GM23338 (cell line): ENCODE measurements at regions not wholly inside any gene's neighbourhood (a gene's known extent, or its start where the extent isn't known, plus 50 kb on each side); places are given as distances from the start of the nearest gene placed in this dataset.

ENCODE experiments used
- ATAC-seq: fragments of 200-7000 bp; cut with Tn5 transposase; 3 replicates; pipeline ENCODE4 v1.9.1; 2020
- DNase-seq: peaks from one replicate; pipeline ENCODE4 v3.0.0-alpha.2; 2015; ENCODE audit warnings: low spot score
- H2AFZ ChIP-seq: fragments of 200-600 bp; sonication (generic); 2 replicates; pipeline ENCODE4 v1.8.0; 2016; ENCODE audit warnings: antibody characterized with exemption, mild to moderate bottlenecking, moderate library complexity
- H3F3A ChIP-seq: fragments of 200-600 bp; sonication (generic); replicated peaks from 2 replicates; pipeline ENCODE4 v1.8.0; 2017; ENCODE audit warnings: antibody characterized with exemption, mixed run types, low read depth
- H3K27ac ChIP-seq: fragments of 200-600 bp; sonication (generic); 2 replicates; pipeline ENCODE4 v1.6.1; 2016; ENCODE audit warnings: low read depth
- H3K27me3 ChIP-seq: fragments of 200-600 bp; sonication (generic); 2 replicates; pipeline ENCODE4 v1.8.0; 2016; ENCODE audit warnings: mild to moderate bottlenecking, mixed run types, moderate library complexity; ENCODE audit not compliant: insufficient read depth
- H3K36me3 ChIP-seq: fragments of 200-600 bp; sonication (generic); 2 replicates; pipeline ENCODE4 v1.8.0; 2016; ENCODE audit warnings: mild to moderate bottlenecking; ENCODE audit not compliant: insufficient read depth
- H3K4me1 ChIP-seq: fragments of 200-600 bp; sonication (generic); 2 replicates; pipeline ENCODE4 v1.8.0; 2016; ENCODE audit warnings: mild to moderate bottlenecking, moderate library complexity; ENCODE audit not compliant: insufficient read depth
- H3K4me2 ChIP-seq: fragments of 200-600 bp; sonication (generic); 2 replicates; pipeline ENCODE4 v1.7.1; 2017; ENCODE audit warnings: mixed run types
- H3K4me3 ChIP-seq: fragments of 200-600 bp; sonication (generic); 2 replicates; pipeline ENCODE4 v1.6.1; 2016; ENCODE audit warnings: mixed run types
- H3K79me2 ChIP-seq: fragments of 200-600 bp; sonication (generic); replicated peaks from 2 replicates; pipeline ENCODE4 v1.8.0; 2017; ENCODE audit warnings: mild to moderate bottlenecking; ENCODE audit not compliant: insufficient read depth
- H3K9me2 ChIP-seq: fragments of 200-600 bp; sonication (generic); 2 replicates; pipeline ENCODE4 v1.8.0; 2017; ENCODE audit not compliant: insufficient read depth
- H4K20me1 ChIP-seq: fragments of 200-600 bp; sonication (generic); replicated peaks from 2 replicates; pipeline ENCODE4 v1.8.0; 2017; ENCODE audit warnings: mild to moderate bottlenecking; ENCODE audit not compliant: insufficient read depth
- H3K27ac Mint-ChIP-seq: 2 replicates; pipeline ENCODE4 v1.8.0; 2020; ENCODE audit warnings: inconsistent platforms, mild to moderate bottlenecking, moderate library complexity, mixed read lengths
- H3K27me3 Mint-ChIP-seq: 3 replicates; pipeline ENCODE4 v1.8.0; 2022; ENCODE audit warnings: low read depth, mild to moderate bottlenecking, moderate library complexity, mixed read lengths, inconsistent platforms; ENCODE audit not compliant: insufficient read depth, poor library complexity
- H3K36me3 Mint-ChIP-seq: 3 replicates; pipeline ENCODE4 v1.8.0; 2021; ENCODE audit warnings: low read depth, mild to moderate bottlenecking, inconsistent platforms, moderate library complexity, mixed read lengths
- H3K4me1 Mint-ChIP-seq: 3 replicates; pipeline ENCODE4 v1.8.0; 2020; ENCODE audit warnings: mild to moderate bottlenecking, inconsistent platforms, mixed read lengths
- H3K4me3 Mint-ChIP-seq: 3 replicates; pipeline ENCODE4 v1.8.0; 2021; ENCODE audit warnings: moderate library complexity, mild to moderate bottlenecking, inconsistent platforms, mixed read lengths
- H3K9me3 Mint-ChIP-seq: 3 replicates; pipeline ENCODE4 v1.8.0; 2020; ENCODE audit warnings: moderate library complexity, mild to moderate bottlenecking, inconsistent platforms, mixed read lengths
- CREB1 ChIP-seq: fragments of 250-450 bp; sonication (Bioruptor Pico); IDR thresholded peaks from 2 replicates; pipeline ENCODE4 v1.5.0; 2020; ENCODE audit warnings: low read depth, mild to moderate bottlenecking, moderate library complexity
- CTCF ChIP-seq, 2 experiments: fragments of 200-600 bp in 1 of 2; sonication (generic) in 1 of 2; conservative IDR thresholded peaks; 2 replicates each; pipeline versions ENCODE4 v1.5.1 to v1.6.1; 2016 to 2017; ENCODE audit warnings: antibody characterized with exemption in 2 of 2, low read depth in 2 of 2, mild to moderate bottlenecking in 2 of 2, moderate library complexity in 1 of 2
- EZH2 ChIP-seq: fragments of 200-600 bp; sonication (generic); IDR thresholded peaks from one replicate; pipeline ENCODE4 v1.8.0; 2017; ENCODE audit warnings: antibody characterized with exemption, mild to moderate bottlenecking, low read depth; ENCODE audit not compliant: unreplicated experiment
- EZH2phosphoT487 ChIP-seq: fragments of 200-600 bp; sonication (generic); IDR thresholded peaks from one replicate; pipeline ENCODE4 v1.8.1; 2018; ENCODE audit warnings: antibody characterized with exemption; ENCODE audit not compliant: unreplicated experiment
- JUNB ChIP-seq: IDR thresholded peaks from one replicate; pipeline ENCODE4 v1.6.1; 2016; ENCODE audit warnings: antibody characterized with exemption; ENCODE audit not compliant: unreplicated experiment
- NANOG ChIP-seq: IDR thresholded peaks from 2 replicates; pipeline ENCODE4 v1.6.1; 2016; ENCODE audit warnings: antibody characterized with exemption, borderline replicate concordance
- REST ChIP-seq: IDR thresholded peaks from one replicate; pipeline ENCODE4 v1.6.1; 2018; ENCODE audit warnings: antibody characterized with exemption; ENCODE audit not compliant: unreplicated experiment
- STAT1 ChIP-seq: IDR thresholded peaks from one replicate; pipeline ENCODE4 v1.6.1; 2016; ENCODE audit warnings: antibody characterized with exemption; ENCODE audit not compliant: unreplicated experiment

DNA sequence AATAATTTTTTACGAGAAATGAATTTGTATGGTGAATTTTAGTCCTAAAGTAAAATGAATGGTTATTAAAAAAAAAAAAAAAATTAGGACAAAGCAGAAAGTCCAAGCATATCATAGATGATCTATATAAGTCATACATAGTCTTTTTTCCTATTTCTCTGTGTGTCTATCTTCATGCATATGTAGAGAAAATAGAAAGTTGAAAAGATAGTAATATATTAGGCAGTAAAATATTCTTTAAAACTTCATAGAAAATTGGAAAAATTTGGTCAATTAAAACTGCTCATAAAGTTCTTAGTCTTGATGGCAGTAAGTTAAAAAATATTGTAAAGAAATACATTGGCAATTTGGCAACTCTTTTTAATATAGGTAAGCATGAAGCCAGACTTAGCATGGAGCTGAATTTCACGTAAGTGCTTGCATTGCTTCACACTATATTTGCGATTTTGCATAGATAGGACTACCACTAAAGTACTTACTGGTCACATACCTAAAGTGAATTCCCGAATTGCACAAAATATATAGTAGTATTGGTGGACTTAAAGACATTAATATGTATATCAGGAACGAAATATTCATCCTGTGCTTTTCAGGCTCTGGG lies 303.8 kb downstream of the IPO8 start (continued):
- no peak for TF ChIP-seq CTCF (conservative IDR thresholded peaks at IDR 0.05; ENCODE audit: low read depth in 2 of 2)
- TF ChIP-seq NANOG = no peak
- no peak for TF ChIP-seq EZH2phosphoT487
- no peak for TF ChIP-seq CREB1 (CRISPR knock-in tag)
- TF ChIP-seq STAT1 = no peak
- no peak for TF ChIP-seq REST
- TF ChIP-seq JUNB = no peak

- Mint-ChIP-seq H3K27me3 (peaks cover 2% of the 10 kb centered on the region), H3K27ac (no peak overlapping the region), H3K36me3 (peaks cover 26% of the 10 kb centered on the region), H3K9me3 (peaks cover 50% of the 10 kb centered on the region), H3K4me1 (no peaks in the 10 kb centered on the region), H3K4me3 (no peak overlapping the region)
- Histone ChIP-seq H3F3A (no peaks in the 10 kb centered on the region), H4K20me1 (no peaks in the 10 kb centered on the region), H3K36me3 (0 out of 2 replicates have a peak, but pooled peaks cover 6% of the 10 kb centered on the region), H3K4me2 (no peak overlapping the region), H3K79me2 (no peaks in the 10 kb centered on the region), H3K9me2 (0 out of 2 replicates have a peak, but pooled peaks cover 6% of the 10 kb centered on the region), H3K4me3 (no peak overlapping the region), H3K27me3 (no peaks in the 10 kb centered on the region), H3K27ac (no peak overlapping the region), H3K4me1 (no peaks in the 10 kb centered on the region), H2AFZ (no peak overlapping the region; the same call in 1 of the 2 replicates)
- DNase-seq = no peak
- TF ChIP-seq EZH2 = no peak
- no peak for TF ChIP-seq CTCF (conservative IDR thresholded peaks at IDR 0.05; ENCODE audit: low read depth in 2 of 2)
- no peak for ATAC-seq
Observed at GRCh38 chr12:30385706-30386105, 310.0 kb downstream of the IPO8 start.
